A549 (cell line): ENCODE measurements at regions not wholly inside any gene's neighbourhood (a gene's known extent, or its start where the extent isn't known, plus 50 kb on each side); places are given as distances from the start of the nearest gene placed in this dataset.

Experiments
- ATAC-seq, 2 experiments: fragments of 200-7000 bp in 1 of 2; fragments of >200 bp in 1 of 2; cut with Nextera tagmentation in 1 of 2; cut with Tn5 transposase in 1 of 2; 3 replicates each; pipeline versions ENCODE4 v1.8.0 to v1.9.1; 2018 to 2020; ENCODE audit warnings: mild to moderate bottlenecking in 1 of 2, moderate library complexity in 1 of 2
- CTCF ChIA-PET: fragments of 300-600 bp; sonication (Branson Sonifier 250); formaldehyde crosslinking; extraction: SDS; loops from one replicate; lab custom pipeline; 2021; ENCODE audit warnings: antibody characterized with exemption, inconsistent platforms; lab: Yijun Ruan, JAX
- POLR2A ChIA-PET: fragments of 350-600 bp; formaldehyde crosslinking; extraction: SDS; loops from one replicate; lab custom pipeline; 2021; ENCODE audit warnings: antibody characterized with exemption, inconsistent platforms; lab: Yijun Ruan, JAX
- DNase-seq, 2 experiments: peaks; one replicate each; pipeline versions ENCODE4 v3.0.0 to v3.0.0-alpha.2; 2011 to 2016; ENCODE audit warnings: low read depth in 1 of 2, low spot score in 1 of 2
- FAIRE-seq: peaks from 2 replicates; lab custom pipeline; 2011; peaks lifted over from hg19 to GRCh38; lab: Jason Lieb, UNC
- H3K27ac ChIP-seq, 2 experiments: fragments of >200 bp; sonication (Bioruptor Twin); formaldehyde crosslinking; 3 replicates each; pipeline ENCODE4 v1.5.1; 2016 to 2017
- H3K4me1 ChIP-seq: fragments of >200 bp; sonication (Bioruptor Twin); formaldehyde crosslinking; 3 replicates; pipeline ENCODE4 v1.6.1; 2016
- H3K4me2 ChIP-seq: fragments of >200 bp; sonication (Bioruptor Twin); formaldehyde crosslinking; 3 replicates; pipeline ENCODE4 v1.6.1; 2016
- H3K4me3 ChIP-seq: fragments of >200 bp; sonication (Bioruptor Twin); formaldehyde crosslinking; 3 replicates; pipeline ENCODE4 v1.5.1; 2016
- H3K9me3 ChIP-seq: fragments of >200 bp; sonication (Bioruptor Twin); formaldehyde crosslinking; 3 replicates; pipeline ENCODE4 v1.6.1; 2016
- CBX2 ChIP-seq: fragments of 200-600 bp; sonication (generic); IDR thresholded peaks from 2 replicates; pipeline ENCODE4 v1.6.1; 2016; ENCODE audit warnings: low read depth, mild to moderate bottlenecking, borderline replicate concordance
- CEBPB ChIP-seq, 2 experiments: fragments of >200 bp in 1 of 2; sonication (Bioruptor Twin) in 1 of 2; formaldehyde crosslinking in 1 of 2; IDR thresholded peaks; 2 replicates each; pipeline ENCODE4 v1.6.1; 2012 to 2016
- CHD4 ChIP-seq: fragments of 200-600 bp; sonication (generic); IDR thresholded peaks from 2 replicates; pipeline ENCODE4 v1.6.1; 2016; ENCODE audit warnings: antibody characterized with exemption, mild to moderate bottlenecking, borderline replicate concordance
- EHF ChIP-seq: fragments of 250-450 bp; sonication (Bioruptor Pico); IDR thresholded peaks from 2 replicates; pipeline ENCODE4 v1.5.0; 2020; ENCODE audit warnings: mild to moderate bottlenecking
- EP300 ChIP-seq, 2 experiments: fragments of >200 bp; sonication (Bioruptor Twin); formaldehyde crosslinking; IDR thresholded peaks; 2 replicates in 1 of 2; 3 replicates in 1 of 2; pipeline ENCODE4 v1.6.1; 2016 to 2017
- ESRRA ChIP-seq: fragments of 150-350 bp; IDR thresholded peaks from 2 replicates; pipeline ENCODE4 v1.6.1; 2014; ENCODE audit warnings: mild to moderate bottlenecking, low read length, borderline replicate concordance
- FOXS1 ChIP-seq: fragments of 250-450 bp; sonication (Bioruptor Pico); IDR thresholded peaks from 2 replicates; pipeline ENCODE4 v1.5.0; 2020; ENCODE audit warnings: mild to moderate bottlenecking, moderate library complexity
- HDAC2 ChIP-seq: fragments of 200-600 bp; sonication (generic); IDR thresholded peaks from 2 replicates; pipeline ENCODE4 v1.6.1; 2016
- HOXA7 ChIP-seq: fragments of 250-450 bp; sonication (Bioruptor Pico); IDR thresholded peaks from 2 replicates; pipeline ENCODE4 v1.5.0; 2020; ENCODE audit warnings: mild to moderate bottlenecking, moderate library complexity
- HOXB13 ChIP-seq: fragments of 250-450 bp; sonication (Bioruptor Pico); IDR thresholded peaks from 2 replicates; pipeline ENCODE4 v1.5.0; 2020; ENCODE audit warnings: low read depth, mild to moderate bottlenecking, moderate library complexity
- JUN ChIP-seq, 2 experiments: fragments of >200 bp; sonication (Bioruptor Twin); formaldehyde crosslinking; IDR thresholded peaks; 2 replicates in 1 of 2; 3 replicates in 1 of 2; pipeline ENCODE4 v1.6.1; 2016 to 2017
- JUNB ChIP-seq: fragments of >200 bp; sonication (Bioruptor Twin); formaldehyde crosslinking; IDR thresholded peaks from 2 replicates; pipeline ENCODE4 v1.6.1; 2016
- KDM1A ChIP-seq: fragments of 200-600 bp; sonication (generic); IDR thresholded peaks from 2 replicates; pipeline ENCODE4 v1.6.1; 2016; ENCODE audit warnings: low read depth, mild to moderate bottlenecking
- MAZ ChIP-seq: fragments of 150-350 bp; IDR thresholded peaks from 2 replicates; pipeline ENCODE4 v1.6.1; 2014; ENCODE audit warnings: antibody characterized with exemption, low read depth, low read length, borderline replicate concordance
- MYC ChIP-seq: IDR thresholded peaks from 2 replicates; pipeline ENCODE4 v1.6.1; 2012; ENCODE audit warnings: mild to moderate bottlenecking, inconsistent platforms, low read length, improper control_type of control experiment, borderline replicate concordance
- NR3C1 ChIP-seq: fragments of >200 bp; sonication (Bioruptor Twin); formaldehyde crosslinking; IDR thresholded peaks from 3 replicates; pipeline ENCODE4 v1.6.1; 2017
- POLR2AphosphoS2 ChIP-seq: conservative IDR thresholded peaks from 2 replicates; pipeline ENCODE4 v1.6.1; 2012; ENCODE audit warnings: low read length, improper control_type of control experiment, inconsistent platforms
- RARB ChIP-seq: fragments of 250-450 bp; sonication (Bioruptor Pico); IDR thresholded peaks from 2 replicates; pipeline ENCODE4 v1.8.0; 2021; ENCODE audit warnings: mild to moderate bottlenecking, moderate library complexity
- RNF2 ChIP-seq: fragments of 200-600 bp; sonication (generic); IDR thresholded peaks from 2 replicates; pipeline ENCODE4 v1.6.1; 2016; ENCODE audit warnings: low read depth, mild to moderate bottlenecking, antibody characterized with exemption, moderate library complexity, borderline replicate concordance
- SMC3 ChIP-seq: fragments of >200 bp; sonication (Bioruptor Twin); formaldehyde crosslinking; IDR thresholded peaks from 3 replicates; pipeline ENCODE4 v1.6.1; 2018; ENCODE audit warnings: inconsistent platforms
- ZFP36 ChIP-seq: fragments of 450-650 bp; IDR thresholded peaks from 2 replicates; pipeline ENCODE4 v1.6.1; 2014; ENCODE audit warnings: borderline replicate concordance; ENCODE audit not compliant: partially characterized antibody
- ZNF302 ChIP-seq: fragments of 250-450 bp; sonication (Bioruptor Pico); IDR thresholded peaks from 2 replicates; pipeline ENCODE4 v1.9.0; 2021; ENCODE audit warnings: inconsistent platforms, mild to moderate bottlenecking, moderate library complexity
- ZSCAN20 ChIP-seq: fragments of 250-450 bp; sonication (Bioruptor Pico); IDR thresholded peaks from 2 replicates; pipeline ENCODE4 v1.8.0; 2022; ENCODE audit warnings: mild to moderate bottlenecking, moderate library complexity
- WGBS: methylation state at CpG from one replicate; pipeline ENCODE4 v1.1.6; 2017; ENCODE audit errors: missing lambda C conversion rate; 5-methylcytosine and 5-hydroxymethylcytosine counted together
- TF ChIP-seq, protein P1 (sequence below): fragments of 450-650 bp; IDR thresholded peaks from 2 replicates; pipeline ENCODE4 v1.6.1; 2014; ENCODE audit warnings: antibody characterized with exemption
- TF ChIP-seq, protein P2 (sequence below): IDR thresholded peaks from 2 replicates; pipeline ENCODE4 v1.6.1; 2012
- TF ChIP-seq, protein P3 (sequence below): fragments of 250-450 bp; sonication (Bioruptor Pico); IDR thresholded peaks from 2 replicates; pipeline ENCODE4 v1.5.0; 2021; ENCODE audit warnings: mild to moderate bottlenecking, moderate library complexity, borderline replicate concordance
- TF ChIP-seq, protein P4 (sequence below): fragments of >200 bp; sonication (Bioruptor Twin); formaldehyde crosslinking; IDR thresholded peaks from 2 replicates; pipeline ENCODE4 v1.6.1; 2016

DNA sequence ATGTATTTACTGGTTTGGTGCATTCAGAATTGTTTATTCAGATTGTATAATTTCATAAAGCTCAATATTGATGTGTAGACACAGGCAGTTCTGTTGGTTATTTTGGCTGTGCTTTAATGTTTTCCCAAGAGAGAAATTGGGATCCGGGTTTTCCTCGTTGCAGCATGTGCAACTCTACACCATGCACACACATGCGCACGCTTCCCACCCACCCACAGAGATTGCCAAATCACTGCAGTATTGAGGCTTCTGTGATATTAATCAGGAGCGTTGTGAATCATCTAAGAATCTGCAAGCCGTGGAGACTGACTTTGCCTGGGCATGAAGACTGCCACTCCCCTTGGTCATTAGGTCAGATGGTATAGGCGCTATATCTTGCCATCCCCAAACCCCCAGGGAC is 571.5 kb downstream of the SLC4A3 start:
- ChIA-PET CTCF (no interaction called here), POLR2A (no interaction called here)
- no peak for FAIRE-seq
- peak overlapping the region; percentile 29 for H3K4me2 ChIP-seq
- peak overlapping the region; percentile 26 to 76; a peak in 5 of 6 replicates for H3K27ac ChIP-seq
- no peak overlapping the region for H3K4me3 ChIP-seq
- TF ChIP-seq EP300 (IDR thresholded peaks at IDR 0.05) (0 out of 5 replicates have a peak, but pooled peaks of 1 of the 2 experiments have one; percentile 15), CEBPB (IDR thresholded peaks at IDR 0.05) (peak; percentile 19 to 79; a peak in 2 of 4 replicates), RARB (CRISPR knock-in tag) (no peak), JUN (IDR thresholded peaks at IDR 0.05) (no peak), HOXB13 (CRISPR knock-in tag) (no peak), JUNB (0 out of 2 replicates have a peak, but pooled peaks have one; percentile 30), POLR2AphosphoS2 (no peak), SMC3 (0 out of 3 replicates have a peak, but pooled peaks have one; percentile 12), NR3C1 (no peak), ESRRA (no peak), ZNF302 (CRISPR knock-in tag) (no peak), MAZ (no peak)
- TF ChIP-seq, protein P1, sequence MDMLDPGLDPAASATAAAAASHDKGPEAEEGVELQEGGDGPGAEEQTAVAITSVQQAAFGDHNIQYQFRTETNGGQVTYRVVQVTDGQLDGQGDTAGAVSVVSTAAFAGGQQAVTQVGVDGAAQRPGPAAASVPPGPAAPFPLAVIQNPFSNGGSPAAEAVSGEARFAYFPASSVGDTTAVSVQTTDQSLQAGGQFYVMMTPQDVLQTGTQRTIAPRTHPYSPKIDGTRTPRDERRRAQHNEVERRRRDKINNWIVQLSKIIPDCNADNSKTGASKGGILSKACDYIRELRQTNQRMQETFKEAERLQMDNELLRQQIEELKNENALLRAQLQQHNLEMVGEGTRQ: no peak
- TF ChIP-seq, protein P2, sequence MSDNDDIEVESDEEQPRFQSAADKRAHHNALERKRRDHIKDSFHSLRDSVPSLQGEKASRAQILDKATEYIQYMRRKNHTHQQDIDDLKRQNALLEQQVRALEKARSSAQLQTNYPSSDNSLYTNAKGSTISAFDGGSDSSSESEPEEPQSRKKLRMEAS: peak; percentile 67
- TF ChIP-seq, protein P3, sequence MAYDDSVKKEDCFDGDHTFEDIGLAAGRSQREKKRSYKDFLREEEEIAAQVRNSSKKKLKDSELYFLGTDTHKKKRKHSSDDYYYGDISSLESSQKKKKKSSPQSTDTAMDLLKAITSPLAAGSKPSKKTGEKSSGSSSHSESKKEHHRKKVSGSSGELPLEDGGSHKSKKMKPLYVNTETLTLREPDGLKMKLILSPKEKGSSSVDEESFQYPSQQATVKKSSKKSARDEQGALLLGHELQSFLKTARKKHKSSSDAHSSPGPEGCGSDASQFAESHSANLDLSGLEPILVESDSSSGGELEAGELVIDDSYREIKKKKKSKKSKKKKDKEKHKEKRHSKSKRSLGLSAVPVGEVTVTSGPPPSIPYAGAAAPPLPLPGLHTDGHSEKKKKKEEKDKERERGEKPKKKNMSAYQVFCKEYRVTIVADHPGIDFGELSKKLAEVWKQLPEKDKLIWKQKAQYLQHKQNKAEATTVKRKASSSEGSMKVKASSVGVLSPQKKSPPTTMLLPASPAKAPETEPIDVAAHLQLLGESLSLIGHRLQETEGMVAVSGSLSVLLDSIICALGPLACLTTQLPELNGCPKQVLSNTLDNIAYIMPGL (CRISPR knock-in tag): no peak
- peak; percentile 75 to 85 for ATAC-seq
- H3K9me3 ChIP-seq: peaks cover 31% of the 10 kb centered on the region; the same call in 2 of the 3 replicates
- H3K4me1 ChIP-seq: peaks cover 15% of the 10 kb centered on the region
- DNase-seq: peak; percentile 24 to 56
- WGBS: 33% methylated on average over 6 of the region's 7 CpGs

DNA sequence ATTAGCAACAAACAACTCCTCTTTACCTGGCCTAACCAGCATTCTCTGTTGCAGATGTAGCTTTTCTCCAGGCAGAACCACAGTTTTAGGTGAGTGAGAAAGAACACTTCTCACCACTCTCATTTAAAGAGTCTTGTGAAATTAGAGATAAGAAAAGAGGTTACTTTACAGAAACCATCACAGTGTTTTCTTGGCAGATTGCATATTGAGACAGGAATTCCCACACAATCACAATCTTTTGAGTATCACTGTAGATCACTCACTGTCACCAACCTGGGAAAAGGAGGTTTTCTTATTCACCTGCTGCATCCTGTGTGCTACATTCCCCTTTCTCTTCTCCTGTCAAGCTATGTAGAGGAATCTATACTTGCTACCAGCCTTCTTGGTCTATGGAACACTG is 574.6 kb downstream of the SLC4A3 start:
- H3K4me1 ChIP-seq: peaks cover 15% of the 10 kb centered on the region
- no peak for TF ChIP-seq CBX2
- TF ChIP-seq CHD4: no peak
- TF ChIP-seq MYC: no peak
- TF ChIP-seq EHF (CRISPR knock-in tag): no peak
- TF ChIP-seq, protein P1: no peak
- no peak for TF ChIP-seq FOXS1
- TF ChIP-seq, protein P4, sequence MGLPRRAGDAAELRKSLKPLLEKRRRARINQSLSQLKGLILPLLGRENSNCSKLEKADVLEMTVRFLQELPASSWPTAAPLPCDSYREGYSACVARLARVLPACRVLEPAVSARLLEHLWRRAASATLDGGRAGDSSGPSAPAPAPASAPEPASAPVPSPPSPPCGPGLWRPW: no peak
- no peak for TF ChIP-seq RNF2
- no peak for TF ChIP-seq HDAC2
- no peak for TF ChIP-seq KDM1A
- no peak for TF ChIP-seq ZFP36
- no peak for TF ChIP-seq JUN (IDR thresholded peaks at IDR 0.05)
- TF ChIP-seq HOXA7: no peak
- TF ChIP-seq ESRRA: no peak
- TF ChIP-seq ZSCAN20 (CRISPR knock-in tag): no peak
- TF ChIP-seq JUNB: no peak
- no peak overlapping the region for H3K4me3 ChIP-seq
- no peak for ATAC-seq
- no peak overlapping the region for H3K27ac ChIP-seq
- POLR2A ChIA-PET: no interaction called here
- FAIRE-seq: no peak
- CTCF ChIA-PET: no interaction called here
- DNase-seq: no peak
- no peak overlapping the region for H3K4me2 ChIP-seq
- H3K9me3 ChIP-seq: peaks cover 26% of the 10 kb centered on the region; the same call in 2 of the 3 replicates
